Hepatocyte (in vitro differentiated cells): ENCODE measurements at regions not wholly inside any gene's neighbourhood (a gene's known extent, or its start where the extent isn't known, plus 50 kb on each side); places are given as distances from the start of the nearest gene placed in this dataset.

Source experiments
- DNase-seq: peaks from one replicate; pipeline ENCODE4 v3.0.0-alpha.2; 2016; ENCODE audit warnings: low spot score
- H2AFZ ChIP-seq: fragments of 200-600 bp; sonication (generic); 2 replicates; pipeline ENCODE4 v1.6.0; 2016; ENCODE audit warnings: antibody characterized with exemption, mild to moderate bottlenecking
- H3K27ac ChIP-seq: fragments of 200-600 bp; sonication (generic); 2 replicates; pipeline ENCODE4 v1.5.1; 2016; ENCODE audit warnings: mild to moderate bottlenecking
- H3K27me3 ChIP-seq: fragments of 200-600 bp; sonication (generic); 2 replicates; pipeline ENCODE4 v1.6.1; 2016
- H3K36me3 ChIP-seq: fragments of 200-600 bp; sonication (generic); replicated peaks from 2 replicates; pipeline ENCODE4 v1.5.1; 2016; ENCODE audit warnings: low read depth; ENCODE audit not compliant: insufficient read depth
- H3K4me1 ChIP-seq: fragments of 200-600 bp; sonication (generic); 2 replicates; pipeline ENCODE4 v1.5.1; 2016; ENCODE audit warnings: mild to moderate bottlenecking, moderate library complexity; ENCODE audit not compliant: insufficient read depth
- H3K4me2 ChIP-seq: fragments of 200-600 bp; sonication (generic); 2 replicates; pipeline ENCODE4 v1.6.0; 2016
- H3K4me3 ChIP-seq: fragments of 200-600 bp; sonication (generic); 2 replicates; pipeline ENCODE4 v1.5.1; 2016; ENCODE audit warnings: mild to moderate bottlenecking
- H3K79me2 ChIP-seq: fragments of 200-600 bp; sonication (generic); 2 replicates; pipeline ENCODE4 v1.6.0; 2017; ENCODE audit warnings: mild to moderate bottlenecking
- H3K9me2 ChIP-seq: fragments of 200-600 bp; sonication (generic); replicated peaks from 2 replicates; pipeline ENCODE4 v1.6.0; 2017; ENCODE audit warnings: mild to moderate bottlenecking; ENCODE audit not compliant: insufficient read depth
- H3K9me3 ChIP-seq: fragments of 200-600 bp; sonication (generic); 2 replicates; pipeline ENCODE4 v1.5.1; 2016; ENCODE audit warnings: low read depth, mild to moderate bottlenecking
- H4K20me1 ChIP-seq: fragments of 200-600 bp; sonication (generic); 2 replicates; pipeline ENCODE4 v1.6.0; 2016; ENCODE audit warnings: mild to moderate bottlenecking; ENCODE audit not compliant: insufficient read depth, poor library complexity, severe bottlenecking
- CTCF ChIP-seq: fragments of 200-600 bp; sonication (generic); IDR thresholded peaks from 2 replicates; pipeline ENCODE4 v1.5.1; 2016; ENCODE audit warnings: antibody characterized with exemption, mild to moderate bottlenecking; ENCODE audit not compliant: poor library complexity
- EZH2 ChIP-seq: fragments of 200-600 bp; sonication (generic); IDR thresholded peaks from 2 replicates; pipeline ENCODE4 v1.6.1; 2016; ENCODE audit warnings: antibody characterized with exemption, mild to moderate bottlenecking, borderline replicate concordance
- EZH2phosphoT487 ChIP-seq: fragments of 200-600 bp; sonication (generic); IDR thresholded peaks from one replicate; pipeline ENCODE4 v1.6.1; 2018; ENCODE audit warnings: antibody characterized with exemption, mild to moderate bottlenecking, low read depth, moderate library complexity; ENCODE audit not compliant: unreplicated experiment, severe bottlenecking
- WGBS: methylation state at CpG from one replicate; pipeline ENCODE4 v1.1.6; 2016; ENCODE audit warnings: low lambda C conversion rate; ENCODE audit errors: missing lambda C conversion rate; 5-methylcytosine and 5-hydroxymethylcytosine counted together

GRCh38 chr7:54115028-54115763 is 427.0 kb upstream of the VSTM2A start:
- H3K4me3 ChIP-seq, result no peak overlapping the region
- H3K4me1 ChIP-seq, result no peaks in the 10 kb centered on the region
- H3K27ac ChIP-seq, result no peak overlapping the region
- 89% methylated on average over 9 of the region's 9 CpGs for WGBS
- H3K9me2 ChIP-seq, result no peaks in the 10 kb centered on the region
- H3K9me3 ChIP-seq, result no peaks in the 10 kb centered on the region
- no peaks in the 10 kb centered on the region for H3K36me3 ChIP-seq
- no peak overlapping the region for H3K4me2 ChIP-seq
- TF ChIP-seq CTCF (no peak), EZH2 (no peak), EZH2phosphoT487 (no peak)
- DNase-seq, result no peak
- no peak overlapping the region for H2AFZ ChIP-seq
- no peaks in the 10 kb centered on the region for H3K79me2 ChIP-seq
- no peaks in the 10 kb centered on the region for H3K27me3 ChIP-seq
- no peaks in the 10 kb centered on the region for H4K20me1 ChIP-seq

- WGBS, result 58% methylated on average over 2 of the region's 2 CpGs
- TF ChIP-seq CTCF (no peak), EZH2phosphoT487 (no peak), EZH2 (no peak)
- Histone ChIP-seq H3K4me2 (no peak overlapping the region), H2AFZ (no peak overlapping the region), H3K4me3 (no peak overlapping the region), H3K4me1 (no peaks in the 10 kb centered on the region), H3K27me3 (no peaks in the 10 kb centered on the region), H3K36me3 (no peaks in the 10 kb centered on the region), H3K79me2 (no peaks in the 10 kb centered on the region), H3K9me3 (no peaks in the 10 kb centered on the region), H4K20me1 (no peaks in the 10 kb centered on the region), H3K9me2 (no peaks in the 10 kb centered on the region), H3K27ac (no peak overlapping the region)
- no peak for DNase-seq
Observed at GRCh38 chr7:54116956-54117355, 425.2 kb upstream of the VSTM2A start.

GRCh38 chr7:54129035-54129434 is 413.1 kb upstream of the VSTM2A start:
- Histone ChIP-seq H3K27ac (no peak overlapping the region), H2AFZ (no peak overlapping the region), H3K9me3 (no peaks in the 10 kb centered on the region), H3K27me3 (no peaks in the 10 kb centered on the region), H3K79me2 (no peaks in the 10 kb centered on the region), H4K20me1 (no peaks in the 10 kb centered on the region), H3K4me2 (no peak overlapping the region), H3K9me2 (no peaks in the 10 kb centered on the region), H3K36me3 (no peaks in the 10 kb centered on the region), H3K4me1 (no peaks in the 10 kb centered on the region), H3K4me3 (no peak overlapping the region)
- TF ChIP-seq CTCF (no peak), EZH2phosphoT487 (no peak), EZH2 (no peak)
- no peak for DNase-seq

- no peaks in the 10 kb centered on the region for H3K27me3 ChIP-seq
- TF ChIP-seq CTCF (no peak), EZH2phosphoT487 (no peak), EZH2 (no peak)
- no peak for DNase-seq
Observed at GRCh38 chr7:54141576-54141975, 400.6 kb upstream of the VSTM2A start.

More at GRCh38 chr7:54141576-54141975, 400.6 kb upstream of the VSTM2A start:
- Histone ChIP-seq H3K4me2 (no peak overlapping the region), H3K4me1 (no peaks in the 10 kb centered on the region), H4K20me1 (no peaks in the 10 kb centered on the region), H3K27ac (no peak overlapping the region), H2AFZ (no peak overlapping the region), H3K4me3 (no peak overlapping the region), H3K9me2 (no peaks in the 10 kb centered on the region), H3K79me2 (no peaks in the 10 kb centered on the region), H3K9me3 (no peaks in the 10 kb centered on the region), H3K36me3 (no peaks in the 10 kb centered on the region)
